SK-N-DZ (cell line): ENCODE measurements at regions not wholly inside any gene's neighbourhood (a gene's known extent, or its start where the extent isn't known, plus 50 kb on each side); places are given as distances from the start of the nearest gene placed in this dataset.
A peak's percentile ranks its signal among the peaks of the same experiment; 100 is the strongest.
"Not testable (repeated sequence)": the region's sequence is repeated elsewhere in the genome, so short reads cannot be mapped to it uniquely, and the experiment has no call there.

Source experiments
- DNase-seq: peaks from one replicate; pipeline ENCODE4 v3.0.0-alpha.2; 2015; ENCODE audit warnings: low spot score

DNA sequence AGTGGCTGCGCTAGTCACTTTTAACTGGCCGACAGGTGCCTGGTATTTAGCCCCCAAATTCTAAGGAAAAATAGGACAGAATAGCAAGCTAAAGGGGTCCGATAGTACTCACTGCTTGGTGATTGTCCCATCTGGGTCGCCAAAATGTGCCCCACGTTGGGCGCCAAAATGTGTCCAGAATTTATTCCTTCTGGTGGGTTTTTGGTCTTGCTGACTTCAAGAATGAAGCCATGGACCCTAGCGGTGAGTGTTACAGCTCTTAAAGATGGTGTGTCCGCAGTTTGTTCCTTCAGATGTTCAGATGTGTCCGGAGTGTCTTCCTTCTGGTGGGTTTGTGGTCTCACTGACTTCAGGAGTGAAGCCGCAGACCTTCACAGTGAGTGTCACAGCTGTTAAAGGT lies 144.8 kb upstream of the XIRP2 start:
- not testable (repeated sequence) for DNase-seq

DNA sequence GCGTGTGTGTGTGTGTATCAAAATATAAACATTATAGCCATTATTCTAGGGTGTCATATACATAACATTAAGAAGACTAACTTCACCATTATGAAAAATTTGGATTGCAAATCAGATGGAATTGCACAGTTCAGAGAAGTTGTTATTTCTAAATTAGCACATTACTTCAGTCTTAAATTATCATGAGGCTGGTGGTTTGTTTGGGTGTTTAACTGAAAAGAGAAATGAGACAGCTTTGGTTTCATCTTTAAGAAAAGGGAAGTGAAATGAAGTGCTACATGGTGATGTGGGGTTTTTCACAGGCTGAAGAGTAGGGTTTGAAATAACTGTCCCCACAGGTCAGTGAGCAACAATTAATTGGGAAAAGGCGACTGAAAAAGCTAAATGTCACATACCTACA lies 161.2 kb upstream of the XIRP2 start:
- DNase-seq: no peak

DNA sequence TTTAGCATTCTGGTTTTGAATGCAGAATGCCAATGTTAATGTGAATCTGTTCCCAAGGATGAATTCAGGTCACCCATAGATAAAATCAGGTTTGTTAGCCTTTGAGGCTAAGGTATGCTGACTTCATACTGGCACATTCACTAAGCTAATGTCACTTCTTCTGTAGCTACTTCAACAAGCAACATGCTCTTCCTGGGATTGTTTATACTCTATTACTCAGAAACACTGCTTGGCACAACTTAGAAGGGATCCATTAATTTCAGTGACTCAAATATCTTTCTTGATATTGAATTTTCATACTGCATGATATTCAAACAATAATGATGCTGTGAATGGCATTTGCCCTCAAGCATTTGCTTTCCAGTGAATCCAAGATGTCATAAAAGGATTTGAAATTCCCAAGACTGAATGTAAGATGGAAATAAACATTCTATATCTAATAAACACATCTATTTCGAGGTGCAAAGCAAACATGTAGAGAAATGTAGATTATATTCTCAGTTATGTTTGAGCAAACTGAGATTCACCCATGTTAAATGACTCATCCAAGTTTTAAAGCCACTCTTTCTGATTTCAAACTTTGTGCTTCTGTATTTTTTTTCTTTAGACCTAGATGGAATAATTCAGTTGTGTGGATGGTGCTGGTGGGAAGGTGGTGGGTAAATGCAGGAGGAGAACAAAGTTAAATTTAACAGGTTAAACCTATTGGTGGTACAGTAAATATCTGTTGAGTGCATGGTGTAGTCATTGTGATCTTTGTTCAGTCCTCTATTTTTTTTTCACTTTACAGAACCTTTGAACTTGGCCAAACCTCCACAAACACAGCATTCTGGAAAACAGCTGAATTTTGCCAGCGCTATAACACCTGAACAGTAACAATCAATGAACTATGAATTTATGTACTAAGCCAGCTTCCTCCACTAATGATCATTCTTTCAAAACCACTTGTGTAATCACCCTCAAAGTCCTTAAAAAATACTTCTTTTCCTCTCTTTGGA lies 162.1 kb upstream of the XIRP2 start:
- DNase-seq: no peak

DNA sequence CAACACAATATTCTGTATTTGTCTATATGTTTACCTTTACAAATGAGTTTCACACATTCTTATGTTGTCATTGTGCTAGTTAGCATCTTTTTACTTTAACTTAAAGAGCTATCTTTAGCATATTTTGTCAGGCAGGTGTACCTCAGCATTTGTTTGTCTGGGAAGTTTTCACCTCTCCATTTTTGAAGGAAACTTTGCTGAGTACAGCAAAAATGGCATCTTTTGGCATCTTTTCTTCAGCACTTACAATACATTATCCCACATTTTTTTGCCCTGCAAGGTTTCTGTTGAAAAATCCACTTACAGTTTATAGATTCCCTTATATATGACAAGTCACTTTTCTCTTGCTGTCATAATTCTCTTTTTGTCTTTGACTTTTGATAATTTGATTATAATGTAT lies 171.3 kb upstream of the XIRP2 start:
- no peak for DNase-seq

DNA sequence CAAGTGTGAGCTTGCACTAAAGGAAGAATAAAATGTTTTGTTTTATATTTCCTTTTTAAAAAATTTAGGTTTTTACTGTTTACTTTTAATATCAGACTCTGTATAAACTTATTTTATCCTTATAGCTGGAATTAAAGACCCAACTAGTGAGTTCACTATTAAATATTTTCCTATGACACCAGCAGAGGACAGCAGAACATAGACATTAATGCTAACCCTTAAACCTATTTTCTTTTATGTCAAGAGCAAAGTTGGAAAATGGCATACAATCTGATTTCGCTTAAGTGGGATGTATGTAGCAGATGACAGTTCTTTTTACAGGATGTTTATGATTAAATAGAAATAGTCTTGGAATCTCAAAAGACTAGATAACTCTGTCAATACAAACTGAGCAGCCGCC lies 188.2 kb upstream of the XIRP2 start:
- DNase-seq: no peak

DNA sequence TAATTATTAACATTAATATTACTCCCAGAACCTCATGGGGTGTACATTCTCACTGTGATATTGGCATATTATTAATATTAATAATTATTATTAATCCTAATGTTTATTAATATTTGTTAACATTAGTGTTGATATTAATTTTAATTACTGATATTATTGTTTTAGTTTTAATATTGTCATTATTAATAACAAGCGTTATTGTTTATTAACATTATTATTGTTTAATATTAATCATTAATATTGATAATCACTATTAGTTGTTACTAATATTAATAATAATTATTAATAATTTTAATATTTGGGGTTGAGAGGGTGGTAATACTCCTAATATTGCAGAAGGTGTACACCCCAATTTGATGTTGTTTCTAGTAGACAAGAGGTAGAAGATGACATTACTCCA lies 193.1 kb upstream of the XIRP2 start:
- DNase-seq: no peak

DNA sequence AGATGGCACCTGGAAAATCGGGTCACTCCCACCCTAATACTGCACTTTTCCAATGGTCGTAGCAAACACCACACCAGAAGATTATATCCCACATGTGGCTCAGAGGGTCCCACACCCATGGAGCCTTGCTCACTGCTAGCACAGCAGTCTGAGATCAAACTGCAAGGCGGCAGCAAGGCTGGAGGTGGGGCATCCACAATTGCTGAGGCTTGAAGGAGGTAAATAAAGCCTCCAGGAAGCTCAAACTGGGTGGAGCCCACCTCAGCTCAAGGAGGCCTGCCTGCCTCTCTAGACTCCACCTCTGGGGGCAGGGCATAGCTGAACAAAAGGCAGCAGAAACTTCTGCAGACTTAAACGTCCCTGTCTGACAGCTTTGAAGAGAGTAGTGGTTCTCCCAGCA lies 192.0 kb upstream of the SCN7A start:
- not testable (repeated sequence) for DNase-seq

DNA sequence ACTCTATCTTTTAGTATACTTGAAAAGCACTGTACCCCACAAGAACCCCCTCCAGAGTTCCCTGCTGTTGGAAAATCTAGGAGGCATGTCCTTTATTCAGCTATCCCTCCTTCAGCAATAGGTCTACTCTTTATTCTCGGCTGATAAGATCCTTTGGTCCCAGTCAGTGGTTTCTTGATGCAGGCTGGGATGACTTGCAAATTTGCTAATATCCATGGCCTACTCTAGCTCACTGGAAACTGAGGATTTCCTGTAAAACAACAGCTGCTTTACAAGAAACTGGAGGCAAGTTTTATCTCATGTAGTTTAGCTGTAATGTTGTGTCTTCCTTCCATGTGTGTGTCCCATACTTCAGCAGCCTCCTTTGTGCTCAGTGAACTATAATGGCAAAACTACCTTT lies 183.9 kb upstream of the SCN7A start:
- no peak for DNase-seq

DNA sequence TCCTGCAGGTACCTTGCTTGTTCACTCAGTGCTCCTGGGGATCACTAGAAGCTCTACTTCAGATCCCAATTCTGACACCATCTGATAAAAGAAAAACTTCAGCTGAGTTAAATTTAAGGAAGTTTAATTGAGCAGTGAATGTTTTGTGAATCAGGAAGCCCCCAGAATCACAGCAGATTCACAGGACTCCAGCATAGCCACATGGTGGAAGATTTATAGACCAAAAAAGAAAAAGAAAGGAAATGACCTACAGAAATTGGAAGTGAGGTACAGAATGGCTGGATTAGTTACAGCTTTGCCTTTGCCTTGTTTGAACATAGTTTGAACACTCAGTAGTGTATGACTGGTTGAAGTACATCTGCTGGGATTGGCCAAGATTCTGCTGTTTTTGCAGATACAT lies 182.7 kb upstream of the SCN7A start:
- DNase-seq: no peak

DNA sequence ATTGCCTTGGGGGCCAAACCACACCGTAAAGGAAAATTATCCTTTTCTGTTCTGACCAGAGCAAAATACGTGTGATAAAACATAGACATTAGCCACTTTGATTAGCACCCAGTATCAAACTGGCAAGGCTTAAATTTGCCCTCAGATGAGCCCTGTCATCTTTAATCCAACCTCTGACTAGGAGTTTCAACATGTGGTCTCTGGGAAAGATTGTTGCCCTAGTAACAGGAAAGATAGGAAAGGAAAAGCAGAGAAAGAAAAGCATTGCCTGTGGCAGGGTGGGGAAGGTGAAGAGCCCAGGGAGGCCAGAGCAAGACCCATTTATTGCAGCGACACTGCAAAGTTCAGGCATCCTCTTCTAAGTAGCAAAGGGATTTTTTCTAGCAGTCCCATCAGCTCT lies 181.5 kb upstream of the SCN7A start:
- peak; percentile 57 for DNase-seq

DNA sequence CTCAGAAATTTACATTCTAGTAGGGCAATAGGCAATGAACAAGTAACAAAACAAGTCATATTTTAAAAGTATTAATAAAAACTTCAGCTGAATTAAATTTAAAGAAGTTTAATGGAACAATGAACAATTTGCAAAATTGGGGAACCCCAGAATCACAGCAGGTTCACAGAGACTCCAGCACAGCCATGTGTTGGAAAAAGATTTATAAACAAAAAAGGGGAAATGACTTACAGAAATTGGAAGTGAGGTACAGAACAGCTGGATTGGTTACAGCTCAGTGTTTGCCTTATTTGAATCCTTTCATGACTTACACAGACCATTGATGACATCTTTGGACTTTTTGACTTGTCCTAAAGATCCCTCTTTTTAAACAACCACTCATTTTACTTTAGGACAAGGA lies 179.9 kb upstream of the SCN7A start:
- no peak for DNase-seq

DNA sequence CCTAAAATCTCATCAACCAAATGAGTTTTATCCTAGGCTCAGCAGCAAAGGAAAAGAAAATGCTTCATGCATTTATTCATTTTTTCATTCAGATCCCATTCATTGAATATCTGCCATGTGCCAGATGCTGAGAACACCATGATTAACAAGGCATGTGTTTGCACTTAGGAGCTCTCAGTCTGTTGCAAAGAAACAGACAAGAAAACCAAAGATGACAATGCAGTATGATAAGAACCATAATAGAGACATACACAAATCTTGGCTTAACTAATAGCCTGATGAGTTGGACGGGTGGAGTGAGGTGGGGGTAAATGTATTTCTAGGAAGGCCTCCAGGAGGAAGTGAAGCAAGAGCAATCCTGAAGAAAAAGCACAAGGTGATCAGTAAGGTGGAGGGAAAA lies 177.8 kb upstream of the SCN7A start:
- peak; percentile 9 for DNase-seq

DNA sequence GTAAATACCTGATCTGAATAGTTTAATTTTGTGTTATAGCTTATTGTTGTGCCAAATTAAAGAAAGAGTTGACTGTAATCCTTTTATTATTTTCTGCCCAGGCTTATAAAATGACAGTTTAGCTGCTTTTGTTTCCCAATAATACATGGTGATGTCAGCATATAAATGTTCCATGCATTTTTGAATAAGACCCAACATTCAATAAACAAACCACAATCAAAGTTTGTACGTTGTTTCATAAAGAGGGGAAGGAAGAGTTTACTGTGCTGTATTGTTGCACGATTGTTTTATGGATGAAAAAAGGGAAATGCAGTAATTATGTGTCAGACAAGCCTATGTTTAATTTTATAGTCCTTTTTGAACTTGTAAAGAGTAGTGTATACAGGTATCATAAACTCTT lies 177.2 kb upstream of the SCN7A start:
- DNase-seq: no peak

DNA sequence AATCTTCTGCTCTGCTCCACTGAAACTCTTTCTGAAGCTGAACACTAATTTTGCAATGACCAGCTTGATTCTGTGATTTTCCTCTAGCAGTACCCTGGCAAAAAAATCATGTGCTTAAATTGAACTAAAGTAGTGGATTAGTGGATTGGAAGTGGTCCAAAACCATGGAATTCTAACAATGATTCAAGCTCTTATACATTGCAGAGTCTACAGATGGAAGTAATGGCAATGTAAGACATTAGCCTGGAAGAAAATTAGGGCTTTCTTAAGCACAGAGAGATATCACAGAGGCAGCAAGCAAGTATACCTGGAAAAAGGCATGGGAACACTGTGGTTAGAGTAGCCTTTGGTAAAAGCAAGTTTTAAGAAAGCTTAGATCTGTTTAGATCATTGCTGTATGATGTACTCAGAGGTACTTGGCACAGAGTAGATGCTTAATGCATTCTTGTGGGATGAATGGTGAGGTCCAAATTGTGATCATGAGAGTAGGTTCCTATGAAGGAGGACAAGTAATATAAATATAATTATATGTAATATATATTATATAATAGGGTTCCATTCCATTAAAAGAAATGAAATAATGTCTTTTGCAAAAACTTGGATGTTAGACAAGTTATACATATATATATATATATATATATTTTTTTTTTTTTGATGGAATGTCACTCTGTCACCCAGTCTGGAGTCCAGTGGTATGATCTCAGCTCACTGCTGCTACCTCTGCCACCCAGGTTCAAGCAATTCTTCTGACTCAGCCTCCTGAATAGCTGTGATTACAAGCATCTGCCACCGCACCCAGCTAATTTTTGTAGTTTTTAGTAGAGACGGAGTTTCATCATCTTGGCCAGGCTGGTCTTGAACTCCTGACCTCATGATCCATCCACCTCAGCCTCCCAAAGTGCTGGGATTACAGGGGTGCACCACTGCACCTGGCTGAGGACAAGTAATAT lies 172.2 kb upstream of the SCN7A start:
- DNase-seq: no peak

DNA sequence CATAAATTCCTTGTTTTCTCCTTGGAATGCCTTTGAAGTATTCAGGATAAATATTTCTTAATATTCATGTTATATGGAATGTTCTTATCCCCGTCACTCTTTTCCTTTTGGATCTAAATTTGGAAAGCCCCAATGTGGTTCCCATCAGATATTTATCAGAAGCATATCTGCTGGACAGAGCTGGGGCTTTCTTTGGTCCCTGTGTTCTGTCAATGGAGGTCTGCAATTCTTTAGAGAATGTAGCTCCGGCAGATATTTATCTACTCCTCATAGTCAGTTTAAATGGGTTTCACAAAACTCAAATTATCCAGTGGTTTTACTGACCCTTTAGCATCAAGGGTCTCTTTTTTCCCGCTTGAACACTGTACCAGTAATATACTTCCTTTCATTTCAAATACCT lies 167.8 kb upstream of the SCN7A start:
- DNase-seq: peak; percentile 15

DNA sequence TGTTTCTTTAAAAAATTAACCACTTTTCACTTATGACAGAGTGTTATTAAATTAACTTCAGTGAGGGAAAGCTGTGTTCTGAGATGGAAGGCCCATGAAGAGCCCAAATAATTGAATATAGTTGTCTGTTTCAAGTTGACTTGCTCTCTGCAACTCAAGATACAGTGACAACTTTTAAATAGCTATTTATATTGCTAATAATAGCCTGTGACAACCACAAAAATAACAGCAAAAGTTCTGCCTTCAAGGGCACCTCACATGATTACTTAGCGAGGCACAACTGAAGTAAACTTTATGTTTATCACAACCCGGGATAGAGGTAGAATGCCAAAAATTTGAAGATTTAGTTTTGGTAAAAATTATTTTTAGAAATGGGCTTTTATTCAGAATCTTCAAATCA lies 167.3 kb upstream of the SCN7A start:
- DNase-seq: no peak

DNA sequence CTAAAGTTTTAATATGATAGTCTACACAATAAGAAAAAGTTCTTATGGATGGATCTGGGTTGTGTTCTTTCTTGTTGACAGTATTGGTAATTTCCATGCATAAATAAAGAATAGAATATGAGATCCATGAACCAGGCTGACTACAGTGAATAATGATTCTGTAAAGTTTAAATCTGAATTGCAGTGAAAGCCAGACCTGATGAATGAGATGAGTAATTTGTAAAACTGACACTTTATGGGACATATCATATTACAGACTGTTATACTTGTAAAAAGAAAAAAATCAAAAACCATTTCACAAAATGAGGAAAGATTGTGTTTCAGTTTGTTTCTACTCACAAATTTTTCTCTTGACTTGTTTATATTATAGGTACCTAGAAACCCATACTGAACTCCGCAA lies 164.9 kb upstream of the SCN7A start:
- DNase-seq: no peak

DNA sequence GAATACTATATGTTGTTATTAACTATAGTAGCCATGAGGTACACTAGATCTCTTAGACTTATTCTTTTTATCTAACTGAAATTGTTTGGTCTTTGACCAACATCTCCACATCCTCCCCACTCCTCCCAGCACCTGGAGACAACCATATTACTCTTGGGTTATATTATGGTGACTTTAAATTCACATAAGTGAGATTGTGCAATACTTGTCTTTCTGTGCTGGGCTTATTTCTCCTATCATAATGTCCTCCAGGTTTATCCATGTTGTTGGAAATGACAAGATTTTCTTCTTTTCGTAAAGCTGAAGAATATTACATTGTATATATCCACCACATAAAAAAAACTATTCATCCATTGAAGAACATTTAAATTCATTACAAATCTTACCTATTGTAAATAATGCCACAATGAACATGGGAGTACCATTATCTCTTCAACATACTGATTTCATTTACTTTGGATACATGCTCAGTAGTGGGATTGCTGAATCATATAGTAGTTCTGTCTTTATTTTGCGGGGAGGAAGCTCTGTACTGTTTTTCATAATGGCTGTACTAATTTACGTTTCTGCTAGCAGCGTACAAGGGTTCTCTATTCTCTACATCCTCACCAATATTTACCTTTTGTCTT lies 159.2 kb upstream of the SCN7A start:
- DNase-seq: no peak

DNA sequence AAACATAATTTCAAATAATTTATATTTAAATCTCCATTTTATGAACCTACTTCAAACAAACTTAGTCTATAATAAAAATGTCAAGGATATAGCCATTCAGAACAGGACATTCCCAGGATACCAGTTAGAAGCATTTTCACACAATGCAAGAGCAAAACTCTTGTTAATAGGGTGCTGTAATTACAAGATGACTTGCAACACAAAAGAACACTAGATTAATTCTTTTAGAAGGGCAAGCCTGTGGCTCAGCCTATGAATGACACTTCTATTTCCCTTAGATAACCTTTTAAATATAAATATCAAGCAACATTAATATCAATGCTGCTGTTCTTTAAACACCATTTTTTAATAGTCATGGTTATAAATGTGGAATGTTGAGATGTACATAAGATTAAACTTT lies 157.9 kb upstream of the SCN7A start:
- DNase-seq: no peak

DNA sequence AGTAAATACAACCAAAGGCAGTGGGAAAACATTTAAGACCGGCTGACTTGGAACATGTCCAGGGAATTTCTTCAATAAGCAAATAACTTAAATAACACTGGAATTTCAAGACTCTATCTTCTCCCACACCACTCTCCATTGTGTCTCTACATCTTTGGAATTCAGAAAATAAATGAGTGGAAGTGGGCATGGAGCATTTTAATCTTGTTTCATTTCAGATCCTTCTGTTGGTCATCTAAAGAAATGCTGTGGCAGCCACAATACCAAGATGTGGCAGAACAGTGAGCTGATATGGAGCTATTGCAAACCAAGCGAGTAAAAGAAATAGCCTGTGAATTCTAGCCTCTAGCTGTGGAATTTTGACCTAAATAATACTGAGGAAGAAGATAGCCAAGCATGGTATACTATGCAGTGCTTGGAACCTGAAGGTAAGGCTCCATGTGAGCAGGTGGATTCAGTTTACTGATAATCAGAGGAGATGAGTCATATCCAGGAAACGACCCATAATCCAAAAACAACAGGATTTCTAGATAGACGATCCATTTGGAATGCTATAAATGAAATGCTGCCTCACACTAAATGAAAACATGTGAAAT lies 157.1 kb upstream of the SCN7A start:
- DNase-seq: no peak

DNA sequence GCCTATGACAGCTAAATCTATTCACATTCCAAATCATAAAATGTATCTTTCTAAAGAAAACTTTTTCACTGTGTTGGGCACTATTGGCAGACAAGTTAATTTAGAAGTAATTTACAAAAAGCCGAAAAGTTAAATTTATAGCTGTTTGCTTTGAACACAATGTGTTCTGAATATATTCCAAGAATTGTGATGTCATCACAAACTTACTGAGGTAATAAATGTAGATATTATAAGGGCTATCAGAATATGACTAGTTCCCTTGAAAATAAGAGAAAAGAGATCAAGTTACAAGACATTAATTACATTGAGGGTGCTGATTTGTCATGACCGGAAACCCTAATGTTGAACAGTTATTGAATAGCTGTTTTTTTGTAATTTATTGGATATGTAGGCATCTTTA lies 153.9 kb upstream of the SCN7A start:
- DNase-seq: no peak

DNA sequence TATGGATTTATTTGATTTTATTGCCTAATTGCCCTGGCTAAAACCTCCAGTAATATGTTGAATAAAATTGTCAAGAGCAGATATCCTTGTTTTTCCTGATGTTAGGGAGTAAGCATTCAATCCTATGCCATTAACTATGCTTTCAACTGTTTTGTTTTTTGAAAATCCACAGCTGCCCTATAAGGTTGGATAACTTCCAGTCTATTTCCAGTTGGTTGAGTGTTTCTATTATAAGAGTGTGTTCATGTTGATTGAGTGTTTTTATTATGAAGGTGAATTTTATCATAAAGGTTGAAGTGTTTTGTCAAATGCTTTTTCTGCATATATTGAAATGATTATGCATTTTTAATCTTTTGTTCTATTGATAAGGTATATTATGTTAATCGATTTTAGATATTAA lies 149.9 kb upstream of the SCN7A start:
- DNase-seq: no peak
